ENCODE measurements at regions not wholly inside any gene's neighbourhood (a gene's known extent, or its start where the extent isn't known, plus 50 kb on each side); places are given as distances from the start of the nearest gene placed in this dataset.

DNA sequence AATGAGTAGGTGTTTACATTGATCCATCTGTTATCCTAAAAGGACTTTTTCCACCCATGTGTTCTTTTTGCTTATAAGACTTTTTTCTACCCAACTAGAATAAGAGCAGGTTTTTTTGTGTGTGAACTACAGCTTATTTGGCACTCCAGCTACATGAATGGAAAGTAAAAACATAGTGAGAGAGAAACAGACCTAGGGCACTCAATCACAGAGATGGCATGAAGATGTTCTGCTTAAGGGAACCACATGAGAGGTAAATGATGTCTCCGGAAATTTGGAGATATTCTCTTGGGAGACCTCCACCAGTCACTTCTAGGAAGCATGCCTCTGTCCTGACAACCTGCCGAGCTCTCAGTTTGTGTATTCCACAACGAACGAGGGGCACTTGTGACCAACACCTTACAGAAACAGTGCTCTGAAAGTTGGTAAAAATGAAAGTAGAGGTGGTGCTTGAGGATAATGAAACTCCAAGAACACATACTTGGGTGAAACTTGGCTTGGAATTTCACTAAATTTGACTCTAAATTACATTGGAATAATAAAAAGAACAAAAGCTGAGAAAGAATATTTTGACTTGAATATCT, 788.4 kb upstream of the GALNTL6 start:
- intact Hi-C loops (cut with micrococcal nuclease): no loop called here
- Mint-ChIP-seq H3K4me3 (no peak overlapping the region), H3K9me3 (no peaks in the 10 kb centered on the region), H3K4me1 (ENCODE audit: low read depth) (no peaks in the 10 kb centered on the region), H3K27ac (no peak overlapping the region), H3K36me3 (ENCODE audit: low read depth) (no peaks in the 10 kb centered on the region), H3K27me3 (ENCODE audit: insufficient read depth) (no peaks in the 10 kb centered on the region)
- no peak for DNase-seq (ENCODE audit: low spot score)

DNA sequence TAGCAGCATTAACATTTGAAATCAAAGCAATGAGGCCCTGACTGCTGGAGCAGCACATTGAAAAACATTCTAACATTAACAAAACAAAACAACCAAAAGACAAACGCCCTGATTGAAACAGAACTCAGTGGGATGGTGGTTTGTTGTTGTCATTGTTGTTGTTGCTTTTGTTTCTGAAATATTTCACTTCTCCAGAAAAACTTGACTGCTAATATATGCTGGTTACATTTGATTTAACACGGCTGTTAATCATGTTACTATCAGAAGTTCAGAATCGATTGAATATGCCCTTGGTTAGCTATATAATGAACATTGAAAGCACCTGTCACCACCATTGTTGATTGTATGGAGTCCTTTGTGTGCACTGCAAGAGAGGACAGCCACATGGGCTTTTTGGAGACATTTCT, 790.4 kb upstream of the GALNTL6 start:
- Mint-ChIP-seq H3K4me1 (ENCODE audit: low read depth) (no peaks in the 10 kb centered on the region), H3K27ac (no peak overlapping the region), H3K36me3 (ENCODE audit: low read depth) (no peaks in the 10 kb centered on the region), H3K4me3 (no peak overlapping the region), H3K27me3 (ENCODE audit: insufficient read depth) (no peaks in the 10 kb centered on the region), H3K9me3 (no peaks in the 10 kb centered on the region)
- DNase-seq (ENCODE audit: low spot score): no peak
- intact Hi-C loops (cut with micrococcal nuclease): no loop called here

GRCh38 chr4:171017593-171017992, 795.6 kb upstream of the GALNTL6 start:
- H3K36me3 Mint-ChIP-seq (ENCODE audit: low read depth): no peaks in the 10 kb centered on the region
- H3K9me3 Mint-ChIP-seq: no peaks in the 10 kb centered on the region
- intact Hi-C loops (cut with micrococcal nuclease): no loop called here

GRCh38 chr4:171016145-171016544, 797.1 kb upstream of the GALNTL6 start:
- H3K36me3 Mint-ChIP-seq (ENCODE audit: low read depth): no peaks in the 10 kb centered on the region
- no peaks in the 10 kb centered on the region for H3K27me3 Mint-ChIP-seq (ENCODE audit: insufficient read depth)
- no peak overlapping the region for H3K4me3 Mint-ChIP-seq
- no peaks in the 10 kb centered on the region for H3K4me1 Mint-ChIP-seq (ENCODE audit: low read depth)
- DNase-seq (ENCODE audit: low spot score): no peak
- no peak overlapping the region for H3K27ac Mint-ChIP-seq
- no peaks in the 10 kb centered on the region for H3K9me3 Mint-ChIP-seq
- intact Hi-C loops (cut with micrococcal nuclease): no loop called here

More at GRCh38 chr4:171017593-171017992, 795.6 kb upstream of the GALNTL6 start:
- Mint-ChIP-seq H3K27ac (no peak overlapping the region), H3K27me3 (ENCODE audit: insufficient read depth) (no peaks in the 10 kb centered on the region), H3K4me1 (ENCODE audit: low read depth) (no peaks in the 10 kb centered on the region), H3K4me3 (no peak overlapping the region)
- DNase-seq (ENCODE audit: low spot score): no peak

DNA sequence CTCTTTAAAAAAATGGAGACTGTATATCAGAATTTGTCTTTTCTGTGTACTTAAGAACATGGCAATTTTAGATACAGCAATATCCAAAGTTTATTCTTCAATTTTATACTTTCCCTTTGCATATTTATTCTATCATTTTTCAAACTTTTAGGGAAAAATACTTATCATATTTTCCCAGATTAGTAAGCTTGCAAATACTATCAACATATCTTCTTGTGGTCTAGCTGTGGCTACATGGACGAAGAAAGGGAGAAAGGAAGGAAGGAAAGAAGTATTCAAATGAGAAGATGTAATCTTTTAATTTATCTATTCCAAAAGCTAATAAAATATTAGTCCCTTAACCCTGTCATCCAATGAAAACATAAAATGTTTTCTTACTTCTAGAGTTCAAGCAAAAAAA, 797.8 kb upstream of the GALNTL6 start:
- Mint-ChIP-seq H3K27me3 (ENCODE audit: insufficient read depth) (no peaks in the 10 kb centered on the region), H3K27ac (no peak overlapping the region), H3K4me1 (ENCODE audit: low read depth) (no peaks in the 10 kb centered on the region), H3K4me3 (no peak overlapping the region), H3K36me3 (ENCODE audit: low read depth) (no peaks in the 10 kb centered on the region), H3K9me3 (no peaks in the 10 kb centered on the region)
- DNase-seq (ENCODE audit: low spot score): no peak
- intact Hi-C loops (cut with micrococcal nuclease): no loop called here

- H3K36me3 Mint-ChIP-seq (ENCODE audit: low read depth): no peaks in the 10 kb centered on the region
- H3K9me3 Mint-ChIP-seq: no peaks in the 10 kb centered on the region
- no peaks in the 10 kb centered on the region for H3K27me3 Mint-ChIP-seq (ENCODE audit: insufficient read depth)
Measured at GRCh38 chr4:171007618-171008390, 805.4 kb upstream of the GALNTL6 start.

GRCh38 chr4:171002246-171002645, 811.0 kb upstream of the GALNTL6 start:
- Mint-ChIP-seq H3K9me3 (no peaks in the 10 kb centered on the region), H3K27me3 (ENCODE audit: insufficient read depth) (no peaks in the 10 kb centered on the region), H3K4me3 (no peak overlapping the region), H3K4me1 (ENCODE audit: low read depth) (no peaks in the 10 kb centered on the region), H3K36me3 (ENCODE audit: low read depth) (no peaks in the 10 kb centered on the region), H3K27ac (no peak overlapping the region)
- intact Hi-C loops (cut with micrococcal nuclease): no loop called here
- DNase-seq (ENCODE audit: low spot score): no peak

More at GRCh38 chr4:171007618-171008390, 805.4 kb upstream of the GALNTL6 start:
- no peak for DNase-seq (ENCODE audit: low spot score)
- Mint-ChIP-seq H3K4me3 (no peak overlapping the region), H3K27ac (no peak overlapping the region), H3K4me1 (ENCODE audit: low read depth) (no peaks in the 10 kb centered on the region)
- intact Hi-C loops (cut with micrococcal nuclease): no loop called here

DNA sequence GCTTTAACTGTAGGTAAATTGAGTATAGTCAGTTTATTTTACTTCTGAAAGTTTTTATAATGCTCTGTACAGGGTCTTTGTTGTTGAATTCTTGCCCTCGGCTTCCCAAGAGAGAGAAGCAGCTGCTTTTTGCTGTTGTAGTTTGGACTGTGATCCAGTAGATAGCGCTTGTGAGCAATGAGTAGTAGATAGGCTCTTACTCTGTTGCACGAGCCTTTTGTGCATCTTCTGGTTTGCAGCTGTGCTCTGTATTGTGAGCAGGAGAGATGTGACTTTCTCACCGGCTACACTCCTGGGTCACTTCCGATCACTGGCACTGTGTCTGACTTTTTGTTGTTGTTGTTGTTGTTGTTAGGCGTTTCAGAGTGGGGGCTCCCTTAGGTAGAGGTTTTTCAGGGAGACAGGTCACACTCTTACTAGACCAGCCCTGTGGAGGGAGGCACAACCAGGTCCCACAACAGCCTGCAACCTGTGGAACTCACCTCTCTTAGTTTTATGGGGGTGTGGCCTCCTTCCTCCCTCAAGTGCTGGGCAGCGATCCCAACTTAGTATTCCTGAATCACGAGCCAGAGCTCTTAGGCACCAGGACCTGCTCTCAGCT, 822.1 kb upstream of the GALNTL6 start:
- Mint-ChIP-seq H3K9me3 (peaks cover 7% of the 10 kb centered on the region), H3K36me3 (ENCODE audit: low read depth) (no peaks in the 10 kb centered on the region), H3K4me3 (no peak overlapping the region), H3K4me1 (ENCODE audit: low read depth) (no peaks in the 10 kb centered on the region), H3K27ac (no peak overlapping the region), H3K27me3 (ENCODE audit: insufficient read depth) (no peaks in the 10 kb centered on the region)
- intact Hi-C loops (cut with micrococcal nuclease): no loop called here
- DNase-seq (ENCODE audit: low spot score): no peak

DNA sequence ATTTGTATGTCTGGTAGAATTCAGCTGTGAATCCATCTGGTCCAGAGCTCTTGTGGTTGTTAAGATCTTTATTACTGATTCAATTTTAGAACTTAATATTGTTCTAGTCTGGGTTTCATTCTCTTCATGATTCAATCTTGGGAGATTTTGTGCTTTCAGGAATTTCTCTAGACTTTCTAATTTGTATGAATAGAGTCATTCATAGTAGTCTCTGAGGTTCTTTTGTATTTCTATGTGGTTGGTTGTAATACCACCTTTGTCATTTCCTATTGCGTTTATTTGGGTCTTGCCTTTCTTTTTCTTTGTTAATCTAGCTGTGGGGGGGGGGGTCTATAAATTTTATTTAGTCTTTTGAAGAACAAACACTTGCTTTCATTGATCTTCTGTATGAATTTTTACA, 824.8 kb upstream of the GALNTL6 start:
- no peak overlapping the region for H3K4me3 Mint-ChIP-seq
- no peak overlapping the region for H3K27ac Mint-ChIP-seq
- no peaks in the 10 kb centered on the region for H3K27me3 Mint-ChIP-seq (ENCODE audit: insufficient read depth)
- no peaks in the 10 kb centered on the region for H3K4me1 Mint-ChIP-seq (ENCODE audit: low read depth)
- no peaks in the 10 kb centered on the region for H3K36me3 Mint-ChIP-seq (ENCODE audit: low read depth)
- peaks cover 7% of the 10 kb centered on the region for H3K9me3 Mint-ChIP-seq
- intact Hi-C loops (cut with micrococcal nuclease): no loop called here
- no peak for DNase-seq (ENCODE audit: low spot score)

DNA sequence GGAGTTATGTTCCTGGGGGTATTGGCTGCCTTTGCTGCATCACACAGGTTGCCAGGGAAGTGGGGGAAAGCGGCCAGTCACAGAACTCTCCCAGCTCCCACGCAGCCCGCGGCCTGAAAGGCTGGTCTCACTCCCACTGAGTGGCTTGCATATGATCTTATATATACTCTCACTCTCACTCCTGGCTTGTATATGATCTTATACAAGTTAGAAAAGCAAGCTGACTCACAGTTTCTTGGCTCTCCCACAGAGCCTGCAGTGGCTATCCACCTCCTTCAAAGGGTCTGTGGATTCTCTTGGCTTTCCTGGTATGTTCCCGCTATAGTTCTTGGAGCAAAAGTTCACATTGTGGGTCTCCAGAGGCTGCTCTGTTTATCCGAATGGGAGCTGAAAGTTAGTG, 833.5 kb upstream of the GALNTL6 start:
- no peak for DNase-seq (ENCODE audit: low spot score)
- Mint-ChIP-seq H3K36me3 (ENCODE audit: low read depth) (no peaks in the 10 kb centered on the region), H3K9me3 (no peaks in the 10 kb centered on the region), H3K27me3 (ENCODE audit: insufficient read depth) (no peaks in the 10 kb centered on the region), H3K4me1 (ENCODE audit: low read depth) (no peaks in the 10 kb centered on the region), H3K27ac (no peak overlapping the region), H3K4me3 (no peak overlapping the region)
- intact Hi-C loops (cut with micrococcal nuclease): no loop called here

- intact Hi-C loops (cut with micrococcal nuclease): no loop called here
- Mint-ChIP-seq H3K4me3 (no peak overlapping the region), H3K9me3 (peaks cover 3% of the 10 kb centered on the region), H3K27ac (no peak overlapping the region), H3K4me1 (ENCODE audit: low read depth) (no peaks in the 10 kb centered on the region), H3K36me3 (ENCODE audit: low read depth) (no peaks in the 10 kb centered on the region), H3K27me3 (ENCODE audit: insufficient read depth) (no peaks in the 10 kb centered on the region)
- DNase-seq (ENCODE audit: low spot score): no peak
Measured at GRCh38 chr4:170978990-170979389, 834.2 kb upstream of the GALNTL6 start.

- Mint-ChIP-seq H3K4me3 (no peak overlapping the region), H3K36me3 (ENCODE audit: low read depth) (no peaks in the 10 kb centered on the region), H3K9me3 (no peaks in the 10 kb centered on the region), H3K4me1 (ENCODE audit: low read depth) (no peaks in the 10 kb centered on the region), H3K27ac (no peak overlapping the region), H3K27me3 (ENCODE audit: insufficient read depth) (peaks cover 3% of the 10 kb centered on the region)
- no peak for DNase-seq (ENCODE audit: low spot score)
- intact Hi-C loops (cut with micrococcal nuclease): no loop called here
Measured at GRCh38 chr4:170949084-170949483, 859.3 kb upstream of the AADAT start.

DNA sequence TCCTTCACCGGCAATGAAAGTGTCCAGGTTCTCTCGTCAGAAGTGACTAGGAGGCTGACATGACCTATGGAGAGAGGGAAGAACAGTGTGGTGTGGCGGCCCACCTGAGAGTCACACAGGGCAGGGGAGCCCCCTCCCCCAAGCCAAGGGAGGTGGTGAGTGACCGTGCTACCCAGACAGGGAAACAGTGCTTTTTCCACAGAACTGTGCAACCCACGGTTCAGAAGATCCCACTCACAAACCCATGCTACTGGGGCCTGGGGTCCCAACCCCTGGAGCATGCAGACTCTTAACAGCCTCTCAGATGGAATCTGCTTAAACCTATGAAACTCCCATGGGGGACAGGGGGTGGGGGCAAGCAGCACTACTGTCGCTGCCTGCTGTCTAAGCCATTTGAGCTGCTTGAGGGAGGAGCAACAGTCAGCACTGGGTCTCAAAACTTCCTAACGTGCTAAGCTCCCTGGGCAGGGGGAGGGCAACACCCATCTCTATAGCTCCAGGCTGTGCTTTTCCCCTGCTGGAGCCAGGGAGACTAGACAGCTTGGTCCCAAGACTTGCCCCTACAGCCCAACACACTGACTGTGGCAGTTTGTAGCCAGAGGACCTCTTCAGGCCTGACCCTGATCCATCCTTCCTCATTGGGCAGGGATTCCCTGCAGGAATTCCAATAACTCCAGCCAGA, 850.4 kb upstream of the AADAT start:
- H3K27ac Mint-ChIP-seq: no peak overlapping the region
- DNase-seq (ENCODE audit: low spot score): no peak
- H3K4me1 Mint-ChIP-seq (ENCODE audit: low read depth): no peaks in the 10 kb centered on the region
- no peak overlapping the region for H3K4me3 Mint-ChIP-seq
- no peaks in the 10 kb centered on the region for H3K27me3 Mint-ChIP-seq (ENCODE audit: insufficient read depth)
- peaks cover 20% of the 10 kb centered on the region for H3K9me3 Mint-ChIP-seq
- intact Hi-C loops (cut with micrococcal nuclease): no loop called here
- H3K36me3 Mint-ChIP-seq (ENCODE audit: low read depth): no peaks in the 10 kb centered on the region

Measured in activated T-helper 1 cell treated with anti-CD3 and anti-CD28 coated beads, Interleukin-12 subunit alpha, Interleukin-12 subunit beta, Interleukin-2, Interleukin-4 antibody, amounts not matched to agents 30 ng/mL and 10 ng/mL and 1 ng/mL, durations not matched to agents 14 hours and 24 hours and 36 hours (primary cell).